CD4-positive, alpha-beta memory T cell (primary cell): ENCODE measurements at regions not wholly inside any gene's neighbourhood (a gene's known extent, or its start where the extent isn't known, plus 50 kb on each side); places are given as distances from the start of the nearest gene placed in this dataset.
A peak's percentile ranks its signal among the peaks of the same experiment; 100 is the strongest.

Experiments
- CTCF ChIA-PET: fragments of 350-600 bp; sonication (Branson Sonifier 250); formaldehyde crosslinking; loops from one replicate; lab custom pipeline; 2021; ENCODE audit warnings: inconsistent platforms; ENCODE audit not compliant: partially characterized antibody; lab: Charles Lee
- POLR2A ChIA-PET: fragments of 350-600 bp; sonication (Branson Sonifier 250); formaldehyde crosslinking; loops from one replicate; lab custom pipeline; 2021; ENCODE audit not compliant: partially characterized antibody; lab: Charles Lee
- DNase-seq, 5 donors: peaks; one replicate each; pipeline versions ENCODE4 v3.0.0 to v3.0.0-alpha.2; 2020 to 2022; ENCODE audit warnings: mixed read lengths in 1 of 5
- H3K27ac ChIP-seq: one replicate; pipeline ENCODE4 v1.7.0; 2013; ENCODE audit warnings: low read depth, low read length
- H3K27me3 ChIP-seq: 2 replicates; pipeline ENCODE4 v1.7.0; 2013; ENCODE audit warnings: mild to moderate bottlenecking, low read length, moderate library complexity; ENCODE audit not compliant: insufficient read depth
- H3K36me3 ChIP-seq: 2 replicates; pipeline ENCODE4 v1.7.0; 2013; ENCODE audit warnings: mild to moderate bottlenecking, low read length, moderate library complexity; ENCODE audit not compliant: insufficient read depth
- H3K4me1 ChIP-seq: 2 replicates; pipeline ENCODE4 v1.7.0; 2013; ENCODE audit warnings: mild to moderate bottlenecking, low read length, moderate library complexity; ENCODE audit not compliant: insufficient read depth
- H3K4me3 ChIP-seq, 2 donors: one replicate each; pipeline ENCODE4 v1.7.0; 2013; ENCODE audit warnings: low read length in 2 of 2, mild to moderate bottlenecking in 1 of 2
- H3K9me3 ChIP-seq, 2 donors: one replicate each; pipeline ENCODE4 v1.7.0; 2013; ENCODE audit warnings: low read length in 2 of 2, control low read depth in 1 of 2; ENCODE audit not compliant: control insufficient read depth in 1 of 2
- H3K27ac Mint-ChIP-seq, 7 donors: one replicate each; pipeline ENCODE4 v1.8.0; 2020 to 2021; ENCODE audit warnings: mixed read lengths in 7 of 7, mild to moderate bottlenecking in 6 of 7, inconsistent platforms in 3 of 7, moderate library complexity in 3 of 7
- H3K27me3 Mint-ChIP-seq, 2 donors: one replicate each; pipeline ENCODE4 v1.8.0; 2020 to 2021; ENCODE audit warnings: mixed read lengths in 2 of 2
- H3K36me3 Mint-ChIP-seq, 2 donors: one replicate each; pipeline ENCODE4 v1.8.0; 2020 to 2021; ENCODE audit warnings: mixed read lengths in 2 of 2, inconsistent platforms in 1 of 2, mild to moderate bottlenecking in 1 of 2
- H3K4me1 Mint-ChIP-seq, 4 donors: one replicate each; pipeline ENCODE4 v1.8.0; 2020 to 2021; ENCODE audit warnings: mixed read lengths in 4 of 4, mild to moderate bottlenecking in 1 of 4
- H3K4me3 Mint-ChIP-seq, 8 donors: one replicate each; pipeline ENCODE4 v1.8.0; 2020 to 2021; ENCODE audit warnings: mixed read lengths in 8 of 8, mild to moderate bottlenecking in 7 of 8, moderate library complexity in 6 of 8, inconsistent platforms in 3 of 8
- H3K9me3 Mint-ChIP-seq, 8 donors: one replicate each; pipeline ENCODE4 v1.8.0; 2020 to 2021; ENCODE audit warnings: mixed read lengths in 8 of 8, mild to moderate bottlenecking in 5 of 8, inconsistent platforms in 3 of 8, moderate library complexity in 1 of 8
- intact Hi-C: fragments of 100-400 bp; cut with micrococcal nuclease; formaldehyde crosslinking; loops from one replicate; pipeline ENCODE4 v1.15.1; 2023

DNA sequence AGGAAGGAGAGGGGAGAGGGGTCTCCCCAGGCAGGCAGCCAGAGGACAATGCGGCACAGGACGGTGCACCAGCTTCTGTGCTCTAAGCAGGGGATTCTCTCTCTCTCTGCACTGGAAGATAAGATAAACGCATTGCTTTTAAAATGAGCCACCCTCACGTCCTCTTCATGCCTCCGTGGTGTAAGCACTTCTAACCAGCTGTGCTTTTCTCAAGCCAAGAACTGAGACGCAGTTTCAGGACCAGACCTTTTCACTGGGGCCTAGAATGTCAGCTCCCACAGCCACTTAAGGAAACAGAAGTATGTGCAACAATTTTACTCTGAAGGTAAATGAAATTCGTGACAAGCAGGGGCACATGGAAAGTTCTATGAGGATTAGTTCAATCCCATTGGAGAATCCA, 82.4 kb downstream of the PSMB1 start:
- POLR2A ChIA-PET, result no interaction called here
- H3K36me3 ChIP-seq, result no peaks in the 10 kb centered on the region
- intact Hi-C loops, result no loop called here
- Mint-ChIP-seq H3K9me3 (peaks cover 0 to 2% (median 0%) of the 10 kb centered on the region in 8 donors), H3K4me1 (no peaks in the 10 kb centered on the region), H3K27ac (no peak overlapping the region), H3K36me3 (no peaks in the 10 kb centered on the region), H3K4me3 (no peak overlapping the region), H3K27me3 (peaks cover 0 to 10% of the 10 kb centered on the region in 2 donors)
- CTCF ChIA-PET, result no interaction called here
- H3K4me3 ChIP-seq, result no peak overlapping the region
- peaks cover 0 to 3% of the 10 kb centered on the region in 2 donors for H3K9me3 ChIP-seq
- no peak for DNase-seq
- H3K27ac ChIP-seq, result no peak overlapping the region
- no peaks in the 10 kb centered on the region for H3K27me3 ChIP-seq
- no peaks in the 10 kb centered on the region for H3K4me1 ChIP-seq

DNA sequence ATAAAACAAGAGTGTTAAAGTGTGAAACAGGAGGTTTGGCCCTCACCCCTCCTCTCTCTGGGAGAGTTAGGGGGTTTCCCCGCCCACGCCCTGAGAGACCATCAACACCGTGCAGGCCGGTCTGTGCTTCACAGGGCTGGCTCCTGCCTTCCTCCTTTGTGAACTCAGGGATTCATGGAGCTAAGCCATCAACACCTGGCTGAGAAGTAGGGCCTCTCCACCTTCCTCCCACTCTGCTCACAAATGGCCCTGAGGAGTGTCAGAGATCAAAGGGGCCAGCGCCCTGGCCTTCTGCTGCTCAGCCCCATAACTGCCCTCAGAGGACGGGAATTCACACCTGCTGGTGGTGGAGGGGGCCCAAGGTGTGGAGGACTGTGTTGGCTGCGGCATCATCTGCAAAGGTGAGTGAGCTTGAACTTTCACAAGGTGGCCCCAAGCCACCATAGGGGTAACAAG, 88.6 kb downstream of the PSMB1 start:
- Histone ChIP-seq H3K4me3 (no peak overlapping the region), H3K9me3 (peaks cover 0 to 3% of the 10 kb centered on the region in 2 donors), H3K4me1 (no peaks in the 10 kb centered on the region), H3K36me3 (no peaks in the 10 kb centered on the region), H3K27me3 (no peaks in the 10 kb centered on the region), H3K27ac (no peak overlapping the region)
- Mint-ChIP-seq H3K36me3 (no peaks in the 10 kb centered on the region), H3K27me3 (peaks cover 4 to 5% of the 10 kb centered on the region in 2 donors), H3K9me3 (peaks cover 0 to 7% (median 0%) of the 10 kb centered on the region in 8 donors), H3K27ac (no peak overlapping the region), H3K4me3 (no peak overlapping the region), H3K4me1 (peaks cover 1 to 6% (median 3%) of the 10 kb centered on the region in 4 donors)
- POLR2A ChIA-PET, result no interaction called here
- no peak for DNase-seq
- CTCF ChIA-PET, result no interaction called here
- intact Hi-C loops, result no loop called here

DNA sequence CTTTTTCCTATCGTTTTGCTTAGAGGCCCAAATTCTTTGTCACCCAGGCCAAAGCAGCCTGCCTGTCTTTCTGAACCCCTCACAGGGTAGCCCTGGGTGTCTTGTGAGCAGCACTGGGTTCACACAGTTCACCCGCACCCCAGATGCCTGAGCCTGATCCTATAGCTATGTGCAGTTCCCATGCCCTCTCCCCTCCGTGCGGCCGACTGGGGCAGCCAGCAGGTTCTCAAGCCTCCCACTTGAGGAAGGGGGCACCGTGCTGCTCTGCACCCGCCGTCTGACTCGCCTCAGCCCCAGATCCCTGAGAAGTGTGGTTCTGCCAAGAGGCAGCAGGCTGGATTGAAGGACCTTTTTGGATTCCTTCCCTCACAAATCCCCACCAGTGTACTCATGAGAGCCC, 89.0 kb downstream of the PSMB1 start:
- Histone ChIP-seq H3K27ac (no peak overlapping the region), H3K4me3 (no peak overlapping the region), H3K27me3 (no peaks in the 10 kb centered on the region), H3K36me3 (no peaks in the 10 kb centered on the region), H3K4me1 (no peaks in the 10 kb centered on the region), H3K9me3 (peaks cover 0 to 3% of the 10 kb centered on the region in 2 donors)
- DNase-seq, result no peak
- intact Hi-C loops, result no loop called here
- POLR2A ChIA-PET, result no interaction called here
- Mint-ChIP-seq H3K9me3 (peaks cover 0 to 7% (median 0%) of the 10 kb centered on the region in 8 donors), H3K27me3 (peaks cover 6 to 7% of the 10 kb centered on the region in 2 donors), H3K4me1 (peaks cover 4 to 8% (median 5%) of the 10 kb centered on the region in 4 donors), H3K27ac (no peak overlapping the region), H3K4me3 (no peak overlapping the region), H3K36me3 (no peaks in the 10 kb centered on the region)
- CTCF ChIA-PET, result no interaction called here

DNA sequence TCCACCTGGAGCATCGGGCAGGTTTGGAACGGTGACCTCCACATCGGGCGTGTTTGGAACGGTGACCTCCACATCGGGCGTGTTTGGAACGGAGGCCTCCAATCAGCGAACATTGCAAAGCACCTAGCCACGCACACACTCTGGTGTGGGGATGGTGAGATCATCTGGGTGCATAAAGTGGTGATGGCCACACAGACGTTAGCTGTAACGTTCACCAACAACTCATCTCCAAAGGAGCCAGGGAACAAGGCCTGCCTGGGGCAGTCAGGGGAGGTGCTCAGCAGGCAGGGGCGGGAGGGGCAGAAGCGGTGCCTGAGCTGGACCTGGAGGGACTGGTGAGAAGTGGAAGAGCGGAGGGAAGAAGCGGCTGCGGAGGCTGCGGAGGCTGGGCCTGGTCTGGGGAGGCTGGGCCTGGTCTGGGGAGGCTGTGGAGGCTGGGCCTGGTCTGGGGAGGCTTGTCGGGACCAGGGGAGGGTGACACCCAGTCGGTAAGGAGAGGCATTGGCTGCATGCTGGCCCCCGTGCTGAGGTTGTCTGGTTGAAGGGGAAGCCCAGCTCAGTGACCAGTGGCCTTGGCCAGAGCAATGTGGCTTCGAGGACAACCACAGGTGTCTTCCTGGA, 89.9 kb downstream of the PSMB1 start:
- Mint-ChIP-seq H3K4me3 (no peak overlapping the region), H3K36me3 (no peaks in the 10 kb centered on the region), H3K27me3 (peaks cover 6 to 7% of the 10 kb centered on the region in 2 donors), H3K9me3 (peaks cover 0 to 7% (median 0%) of the 10 kb centered on the region in 8 donors), H3K4me1 (peaks cover 4 to 8% (median 5%) of the 10 kb centered on the region in 4 donors), H3K27ac (peak overlapping the region in 1 of 7 donors; percentile 36)
- Histone ChIP-seq H3K4me1 (no peaks in the 10 kb centered on the region), H3K4me3 (no peak overlapping the region), H3K27ac (no peak overlapping the region), H3K9me3 (peaks cover 0 to 3% of the 10 kb centered on the region in 2 donors), H3K27me3 (no peaks in the 10 kb centered on the region), H3K36me3 (no peaks in the 10 kb centered on the region)
- DNase-seq, result no peak
- POLR2A ChIA-PET, result no interaction called here
- intact Hi-C loops, result no loop called here
- CTCF ChIA-PET, result no interaction called here

- Histone ChIP-seq H3K4me1 (no peaks in the 10 kb centered on the region), H3K27ac (no peak overlapping the region), H3K9me3 (peaks cover 0 to 3% of the 10 kb centered on the region in 2 donors), H3K36me3 (no peaks in the 10 kb centered on the region), H3K27me3 (no peaks in the 10 kb centered on the region), H3K4me3 (no peak overlapping the region)
- H3K27ac Mint-ChIP-seq, result no peak overlapping the region
- H3K4me1 Mint-ChIP-seq, result peaks cover 4 to 8% (median 5%) of the 10 kb centered on the region in 4 donors
- POLR2A ChIA-PET, result no interaction called here
- intact Hi-C loops, result no loop called here
- no peaks in the 10 kb centered on the region for H3K36me3 Mint-ChIP-seq
- no peak overlapping the region for H3K4me3 Mint-ChIP-seq
- no peak for DNase-seq
- peaks cover 6 to 7% of the 10 kb centered on the region in 2 donors for H3K27me3 Mint-ChIP-seq
- H3K9me3 Mint-ChIP-seq, result peaks cover 0 to 7% (median 0%) of the 10 kb centered on the region in 8 donors
- CTCF ChIA-PET, result no interaction called here
Observed at GRCh38 chr6:170462366-170463020, 90.6 kb downstream of the PSMB1 start.

GRCh38 chr6:170461556-170462365, 91.3 kb downstream of the PSMB1 start:
- Histone ChIP-seq H3K27ac (no peak overlapping the region), H3K36me3 (no peaks in the 10 kb centered on the region), H3K4me1 (no peaks in the 10 kb centered on the region), H3K27me3 (no peaks in the 10 kb centered on the region), H3K4me3 (no peak overlapping the region), H3K9me3 (peaks cover 0 to 3% of the 10 kb centered on the region in 2 donors)
- intact Hi-C loops, result no loop called here
- CTCF ChIA-PET, result no interaction called here
- DNase-seq, result no peak
- POLR2A ChIA-PET, result no interaction called here
- Mint-ChIP-seq H3K27ac (no peak overlapping the region), H3K9me3 (peaks cover 0 to 8% (median 0%) of the 10 kb centered on the region in 8 donors), H3K4me1 (peaks cover 4 to 8% (median 5%) of the 10 kb centered on the region in 4 donors), H3K4me3 (no peak overlapping the region), H3K27me3 (peaks cover 6 to 7% of the 10 kb centered on the region in 2 donors), H3K36me3 (no peaks in the 10 kb centered on the region)

- Histone ChIP-seq H3K9me3 (peaks cover 0 to 3% of the 10 kb centered on the region in 2 donors), H3K4me3 (no peak overlapping the region), H3K27ac (no peak overlapping the region), H3K4me1 (no peaks in the 10 kb centered on the region), H3K36me3 (no peaks in the 10 kb centered on the region), H3K27me3 (no peaks in the 10 kb centered on the region)
- POLR2A ChIA-PET, result no interaction called here
- CTCF ChIA-PET, result no interaction called here
- peaks cover 6 to 7% of the 10 kb centered on the region in 2 donors for H3K27me3 Mint-ChIP-seq
- H3K9me3 Mint-ChIP-seq, result peaks cover 0 to 8% (median 0%) of the 10 kb centered on the region in 8 donors
- intact Hi-C loops, result no loop called here
- no peak overlapping the region for H3K27ac Mint-ChIP-seq
- H3K4me3 Mint-ChIP-seq, result no peak overlapping the region
- H3K36me3 Mint-ChIP-seq, result no peaks in the 10 kb centered on the region
- no peak for DNase-seq
- peaks cover 4 to 8% (median 5%) of the 10 kb centered on the region in 4 donors for H3K4me1 Mint-ChIP-seq
Observed at GRCh38 chr6:170461111-170461510, 92.0 kb downstream of the PSMB1 start.
